Trophoblast cell (in vitro differentiated cells and primary cell): ENCODE measurements at regions not wholly inside any gene's neighbourhood (a gene's known extent, or its start where the extent isn't known, plus 50 kb on each side); places are given as distances from the start of the nearest gene placed in this dataset.
"Not testable (repeated sequence)": the region's sequence is repeated elsewhere in the genome, so short reads cannot be mapped to it uniquely, and the experiment has no call there.

Source experiments
- DNase-seq, 2 donors: peaks; one replicate each; pipeline ENCODE4 v3.0.0-alpha.2; 2016
- H2AFZ ChIP-seq: 2 replicates; pipeline ENCODE4 v1.6.1; 2013; ENCODE audit warnings: low read length, moderate library complexity, mild to moderate bottlenecking; ENCODE audit not compliant: insufficient read depth, poor library complexity
- H2AK5ac ChIP-seq: 2 replicates; pipeline ENCODE4 v1.6.1; 2013; ENCODE audit warnings: mild to moderate bottlenecking, low read length
- H2BK120ac ChIP-seq: 2 replicates; pipeline ENCODE4 v1.6.1; 2013; ENCODE audit warnings: low read length, mild to moderate bottlenecking, moderate library complexity; ENCODE audit not compliant: insufficient read depth, poor library complexity
- H2BK12ac ChIP-seq: 2 replicates; pipeline ENCODE4 v1.6.1; 2013; ENCODE audit warnings: mild to moderate bottlenecking, low read length, moderate library complexity
- H2BK5ac ChIP-seq: 2 replicates; pipeline ENCODE4 v1.6.1; 2013; ENCODE audit warnings: low read length, low read depth, moderate library complexity, mild to moderate bottlenecking; ENCODE audit not compliant: poor library complexity
- H3K14ac ChIP-seq: 2 replicates; pipeline ENCODE4 v1.6.1; 2013; ENCODE audit warnings: mild to moderate bottlenecking, low read length
- H3K18ac ChIP-seq: 2 replicates; pipeline ENCODE4 v1.6.1; 2013; ENCODE audit warnings: mild to moderate bottlenecking, low read length
- H3K23ac ChIP-seq: 2 replicates; pipeline ENCODE4 v1.6.1; 2013; ENCODE audit warnings: low read length
- H3K27ac ChIP-seq: 2 replicates; pipeline ENCODE4 v1.5.1; 2013; ENCODE audit warnings: low read depth, mild to moderate bottlenecking, inconsistent platforms, low read length, moderate library complexity
- H3K27me3 ChIP-seq: 2 replicates; pipeline ENCODE4 v1.6.1; 2013; ENCODE audit warnings: inconsistent platforms, mild to moderate bottlenecking, low read length, moderate library complexity; ENCODE audit not compliant: insufficient read depth
- H3K36me3 ChIP-seq, 2 experiments: 1 replicate in 1 of 2; 2 replicates in 1 of 2; pipeline ENCODE4 v1.6.1; 2013; ENCODE audit warnings: low read length in 2 of 2, mild to moderate bottlenecking in 2 of 2, moderate library complexity in 1 of 2; ENCODE audit not compliant: insufficient read depth in 2 of 2, control insufficient read depth in 1 of 2
- H3K4ac ChIP-seq: 2 replicates; pipeline ENCODE4 v1.6.1; 2013; ENCODE audit warnings: low read depth, mild to moderate bottlenecking, low read length, moderate library complexity
- H3K4me1 ChIP-seq, 2 experiments: 1 replicate in 1 of 2; 2 replicates in 1 of 2; pipeline ENCODE4 v1.6.1; 2013; ENCODE audit warnings: low read length in 2 of 2, mild to moderate bottlenecking in 2 of 2, moderate library complexity in 1 of 2; ENCODE audit not compliant: insufficient read depth in 2 of 2, control insufficient read depth in 1 of 2
- H3K4me2 ChIP-seq: 2 replicates; pipeline ENCODE4 v1.6.1; 2013; ENCODE audit warnings: inconsistent platforms, mild to moderate bottlenecking, low read length, moderate library complexity
- H3K4me3 ChIP-seq: 2 replicates; pipeline ENCODE4 v1.5.1; 2013; ENCODE audit warnings: mild to moderate bottlenecking, low read depth, low read length, inconsistent platforms
- H3K79me1 ChIP-seq: one replicate; pipeline ENCODE4 v1.6.1; 2013; ENCODE audit warnings: low read length
- H3K79me2 ChIP-seq: 2 replicates; pipeline ENCODE4 v1.6.1; 2013; ENCODE audit warnings: low read length, mild to moderate bottlenecking; ENCODE audit not compliant: control insufficient read depth, insufficient read depth, poor library complexity
- H3K9ac ChIP-seq: 2 replicates; pipeline ENCODE4 v1.6.1; 2013; ENCODE audit warnings: mild to moderate bottlenecking, low read length
- H3K9me3 ChIP-seq: 2 replicates; pipeline ENCODE4 v1.6.1; 2013; ENCODE audit warnings: low read depth, mild to moderate bottlenecking, control low read depth, inconsistent platforms, low read length; ENCODE audit not compliant: insufficient read depth
- H4K12ac ChIP-seq: 2 replicates; pipeline ENCODE4 v1.6.1; 2013; ENCODE audit warnings: low read depth, mild to moderate bottlenecking, low read length, moderate library complexity
- H4K8ac ChIP-seq: 2 replicates; pipeline ENCODE4 v1.6.1; 2013; ENCODE audit warnings: low read depth, mild to moderate bottlenecking, low read length, moderate library complexity
- H4K91ac ChIP-seq: one replicate; pipeline ENCODE4 v1.6.1; 2013; ENCODE audit warnings: low read depth, mild to moderate bottlenecking, low read length, moderate library complexity
- WGBS: extraction: QIAGEN DNeasy Blood & Tissue Kit; methylation state at CpG from one replicate; pipeline ENCODE4 v1.1.7; 2013; ENCODE audit warnings: missing lambda C conversion rate; ENCODE audit not compliant: insufficient read length, insufficient coverage; ENCODE audit errors: extremely low coverage; 5-methylcytosine and 5-hydroxymethylcytosine counted together

DNA sequence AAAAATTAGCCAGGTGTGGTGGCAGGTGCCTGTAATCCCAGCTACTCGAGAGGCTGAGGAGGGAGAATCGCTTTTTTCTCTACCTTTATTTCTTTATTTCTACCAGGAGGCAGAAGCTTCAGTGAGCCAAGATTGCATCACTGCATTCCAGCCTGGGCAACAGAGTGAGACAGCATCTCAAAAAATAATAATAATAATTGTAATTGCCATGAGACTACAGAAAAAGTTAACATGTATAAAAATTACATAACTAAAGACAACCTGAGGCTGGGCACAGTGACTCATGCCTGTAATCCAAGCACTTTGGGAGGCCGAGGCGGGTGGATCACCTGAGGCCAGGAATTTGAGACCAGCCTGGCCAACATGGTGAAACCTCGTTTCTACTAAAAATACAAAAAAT is 181.5 kb downstream of the WSCD1 start:
- not testable (repeated sequence) for H2BK12ac ChIP-seq, H2BK120ac ChIP-seq, H3K4ac ChIP-seq, H3K9me3 ChIP-seq, H3K4me1 ChIP-seq, H3K79me2 ChIP-seq, H3K9ac ChIP-seq, H3K27ac ChIP-seq, H3K14ac ChIP-seq, H3K23ac ChIP-seq, H3K36me3 ChIP-seq, H3K79me1 ChIP-seq, H4K91ac ChIP-seq, DNase-seq, H4K12ac ChIP-seq, H2AK5ac ChIP-seq, H2AFZ ChIP-seq, H2BK5ac ChIP-seq, H3K18ac ChIP-seq, H3K4me3 ChIP-seq, H3K27me3 ChIP-seq, H4K8ac ChIP-seq, H3K4me2 ChIP-seq
- no CpG with 5 or more reads among the region's 5 CpGs for WGBS

DNA sequence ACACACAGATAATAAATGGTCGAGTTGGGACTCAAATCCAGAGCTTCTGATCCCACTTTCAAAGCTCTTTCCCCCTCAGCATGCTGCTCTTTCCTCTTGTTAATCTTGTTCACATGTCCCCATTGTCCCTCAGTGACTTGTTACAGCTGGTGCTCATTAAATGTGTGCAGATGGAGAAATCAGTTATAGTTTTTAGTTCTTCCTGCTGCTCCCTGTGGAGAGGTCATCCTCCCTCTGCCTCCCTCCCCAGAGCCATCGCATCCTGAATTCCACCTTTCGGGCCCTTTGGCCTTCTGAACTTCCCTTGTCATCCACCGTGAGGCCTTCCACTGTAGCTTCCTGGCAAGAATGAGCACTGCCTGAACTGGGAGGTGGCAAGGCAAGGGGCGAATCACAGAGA is 179.6 kb downstream of the WSCD1 start:
- Histone ChIP-seq H2AFZ (no peak overlapping the region), H3K4me2 (no peak overlapping the region), H2AK5ac (no peak overlapping the region), H3K79me2 (no peaks in the 10 kb centered on the region), H2BK12ac (no peak overlapping the region), H2BK5ac (no peak overlapping the region), H3K27me3 (no peaks in the 10 kb centered on the region), H3K36me3 (no peaks in the 10 kb centered on the region), H3K79me1 (no peaks in the 10 kb centered on the region), H3K9me3 (no peaks in the 10 kb centered on the region), H3K4me3 (no peak overlapping the region), H3K23ac (no peak overlapping the region), H4K91ac (no peak overlapping the region), H3K9ac (no peak overlapping the region), H3K4ac (no peak overlapping the region), H3K18ac (no peak overlapping the region), H4K12ac (no peak overlapping the region), H3K14ac (no peak overlapping the region), H3K4me1 (peaks cover 0 to 1% of the 10 kb centered on the region in 2 experiments), H2BK120ac (no peak overlapping the region), H4K8ac (no peak overlapping the region), H3K27ac (no peak overlapping the region)
- no CpG with 5 or more reads among the region's 5 CpGs for WGBS
- DNase-seq = no peak

DNA sequence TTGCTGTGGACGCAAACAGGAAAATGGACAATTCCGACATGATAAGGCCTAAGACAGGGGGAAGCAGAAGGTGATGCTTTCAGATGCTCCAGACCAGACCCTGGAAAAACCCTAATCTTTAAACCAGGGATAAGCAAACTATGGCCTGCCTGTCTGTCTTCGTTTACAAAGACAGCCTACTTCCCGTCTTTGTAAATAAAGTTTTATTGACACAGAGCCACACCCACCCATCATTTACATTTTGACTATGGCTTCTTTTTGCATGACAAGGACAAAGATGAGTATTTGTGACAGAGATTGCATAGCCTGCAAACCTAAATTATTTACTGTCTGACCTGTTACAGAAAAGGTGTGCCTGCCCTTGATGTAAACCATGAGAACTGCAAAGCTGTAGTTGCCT is 177.9 kb downstream of the WSCD1 start:
- Histone ChIP-seq H3K9ac (no peak overlapping the region), H3K79me2 (no peaks in the 10 kb centered on the region), H3K23ac (no peak overlapping the region), H3K4me3 (no peak overlapping the region), H3K79me1 (no peaks in the 10 kb centered on the region), H2BK5ac (no peak overlapping the region), H3K18ac (no peak overlapping the region), H3K9me3 (no peaks in the 10 kb centered on the region), H3K4me2 (no peak overlapping the region), H4K12ac (no peak overlapping the region), H2AFZ (no peak overlapping the region), H3K4me1 (peaks cover 0 to 2% of the 10 kb centered on the region in 2 experiments), H3K27ac (no peak overlapping the region), H4K91ac (no peak overlapping the region), H4K8ac (no peak overlapping the region), H3K36me3 (no peaks in the 10 kb centered on the region), H2BK12ac (no peak overlapping the region), H3K14ac (no peak overlapping the region), H3K27me3 (no peaks in the 10 kb centered on the region), H2AK5ac (no peak overlapping the region), H3K4ac (no peak overlapping the region), H2BK120ac (no peak overlapping the region)
- no CpG with 5 or more reads among the region's 4 CpGs for WGBS
- DNase-seq = no peak

DNA sequence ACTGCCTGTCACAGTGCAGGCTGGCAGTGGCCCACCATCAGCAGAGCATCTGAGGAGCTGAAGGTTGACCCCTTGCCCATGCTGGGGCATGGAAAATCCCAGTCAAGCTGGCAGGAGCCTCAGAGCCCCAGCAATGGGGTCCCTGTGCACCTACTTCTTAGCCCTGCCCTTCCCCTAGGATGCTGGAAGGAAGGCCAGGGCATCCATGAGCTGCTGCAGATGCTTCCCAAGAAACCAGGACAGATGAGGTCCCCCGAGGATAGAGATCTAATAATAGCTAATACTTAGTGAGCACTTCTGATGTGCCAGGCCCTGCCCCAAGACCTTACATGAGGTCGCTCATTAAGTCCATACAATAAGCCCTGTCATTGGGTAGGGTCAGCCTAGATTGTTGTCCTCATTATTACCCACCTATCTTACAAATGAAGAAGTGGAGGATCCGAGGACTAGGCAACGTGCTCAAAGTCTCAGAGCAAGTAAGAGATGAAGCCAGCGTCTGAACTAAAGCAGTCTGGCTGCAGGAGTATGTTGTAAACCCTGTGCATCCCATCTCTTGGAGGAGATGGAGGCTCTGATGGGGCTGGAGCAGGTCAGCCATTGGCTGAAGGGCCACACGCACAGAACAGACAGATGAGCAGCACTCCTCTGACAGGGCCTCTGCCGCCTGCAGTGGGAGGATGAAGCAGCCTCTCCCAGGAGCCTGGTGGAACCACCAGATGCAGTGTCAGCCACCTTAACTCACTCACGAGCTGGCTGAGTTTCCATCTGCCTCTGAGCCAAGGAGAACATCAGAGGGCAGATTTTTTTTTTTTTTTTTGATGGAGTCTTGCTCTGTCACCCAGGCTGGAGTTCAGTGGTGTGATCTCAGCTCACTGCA is 175.4 kb downstream of the WSCD1 start:
- DNase-seq = no peak

More for the DNA sequence above, 175.4 kb downstream of the WSCD1 start:
- H3K27me3 ChIP-seq = no peaks in the 10 kb centered on the region
- H4K12ac ChIP-seq = no peak overlapping the region
- H3K27ac ChIP-seq = no peak overlapping the region
- no peak overlapping the region for H2BK12ac ChIP-seq
- H3K4me2 ChIP-seq = no peak overlapping the region
- H3K4ac ChIP-seq = no peak overlapping the region
- no peaks in the 10 kb centered on the region for H3K9me3 ChIP-seq
- no peaks in the 10 kb centered on the region for H3K36me3 ChIP-seq
- no peak overlapping the region for H3K18ac ChIP-seq
- H2AFZ ChIP-seq = no peak overlapping the region
- no peak overlapping the region for H2BK5ac ChIP-seq
- H3K79me1 ChIP-seq = no peaks in the 10 kb centered on the region
- H2BK120ac ChIP-seq = no peak overlapping the region
- no peak overlapping the region for H3K23ac ChIP-seq
- no peaks in the 10 kb centered on the region for H3K79me2 ChIP-seq
- no peak overlapping the region for H3K4me3 ChIP-seq
- no peak overlapping the region for H4K91ac ChIP-seq
- H2AK5ac ChIP-seq = no peak overlapping the region
- no peak overlapping the region for H3K9ac ChIP-seq
- no peak overlapping the region for H4K8ac ChIP-seq
- no CpG with 5 or more reads among the region's 8 CpGs for WGBS
- no peak overlapping the region for H3K14ac ChIP-seq
- H3K4me1 ChIP-seq = peaks cover 0 to 2% of the 10 kb centered on the region in 2 experiments
